ENCODE measurements at regions not wholly inside any gene's neighbourhood (a gene's known extent, or its start where the extent isn't known, plus 50 kb on each side); places are given as distances from the start of the nearest gene placed in this dataset.

- Histone ChIP-seq H4K91ac (ENCODE audit: insufficient read depth, low read depth, low read length) (no peak overlapping the region), H3K27ac (ENCODE audit: insufficient read depth, low read length) (no peak overlapping the region), H2BK15ac (ENCODE audit: low read depth, low read length) (no peak overlapping the region), H2BK120ac (ENCODE audit: low read depth, low read length) (no peak overlapping the region), H4K5ac (ENCODE audit: low read depth, low read length) (no peak overlapping the region), H2BK20ac (ENCODE audit: low read depth, low read length) (no peak overlapping the region), H2BK5ac (ENCODE audit: low read depth, low read length, poor library complexity, severe bottlenecking) (no peak overlapping the region), H3K27me3 (ENCODE audit: control insufficient read depth, insufficient read depth, low read length) (no peaks in the 10 kb centered on the region; the same call in 1 of the 2 replicates), H4K8ac (ENCODE audit: low read depth in 2 of 2, low read length in 2 of 2) (no peak overlapping the region), H2AK9ac (replicated peaks; ENCODE audit: low read depth, low read length, poor library complexity) (no peak overlapping the region), H3K4ac (ENCODE audit: low read depth, low read length) (no peak overlapping the region), H3K56ac (ENCODE audit: extremely low read depth, insufficient read depth, low read length) (no peak overlapping the region), H3K18ac (ENCODE audit: low read depth, low read length) (no peak overlapping the region), H2AFZ (replicated peaks; ENCODE audit: low read length, poor library complexity) (no peak overlapping the region), H2AK5ac (ENCODE audit: low read depth, low read length) (no peak overlapping the region), H3K4me2 (ENCODE audit: low read depth, low read length) (no peak overlapping the region), H3K4me3 (ENCODE audit: insufficient read depth, low read depth, low read length) (no peak overlapping the region), H3K4me1 (ENCODE audit: control insufficient read depth, insufficient read depth, low read length) (no peaks in the 10 kb centered on the region), H4K20me1 (ENCODE audit: insufficient read depth, low read length) (no peaks in the 10 kb centered on the region), H3K79me1 (ENCODE audit: low read depth in 1 of 2, low read length in 2 of 2) (no peaks in the 10 kb centered on the region), H3K9me1 (ENCODE audit: insufficient read depth, low read length) (no peaks in the 10 kb centered on the region), H3K14ac (replicated peaks; ENCODE audit: low read depth, low read length) (no peak overlapping the region), H3K36me3 (ENCODE audit: control insufficient read depth, insufficient read depth, low read length) (no peaks in the 10 kb centered on the region), H3K9me3 (ENCODE audit: control insufficient read depth, insufficient read depth, low read length) (no peaks in the 10 kb centered on the region), H3K9ac (ENCODE audit: low read depth, low read length) (no peak overlapping the region), H3K23ac (ENCODE audit: low read depth, low read length) (no peak overlapping the region)
- CTCF ChIA-PET = no interaction called here
- DNase-seq = no peak
- in situ Hi-C loops (cut with MboI; ENCODE audit: low sequenced_read_pairs) (no loop called here), intact Hi-C loops (cut with micrococcal nuclease) (no loop called here), dilution Hi-C loops (cut with HindIII; ENCODE audit: low sequenced_read_pairs, unreplicated experiment) (no loop called here)
- no peak for ATAC-seq (ENCODE audit: low read depth)
- WGBS, 2 experiments (ENCODE audit: extremely low coverage in 2 of 2, insufficient read length in 1 of 2) = 20% methylated on average over 1 of the region's 3 CpGs; no CpG with 5 or more reads in 1 of the 2 experiments
- POLR2A ChIA-PET (ENCODE audit: unreplicated experiment) = no interaction called here
- no TSS peak for BruUV-seq (replicated peaks)
- TF ChIP-seq USF2 (IDR thresholded peaks at IDR 0.05; ENCODE audit: low read depth, low read length) = no peak
- TF ChIP-seq ELK1 (IDR thresholded peaks at IDR 0.05; ENCODE audit: borderline replicate concordance, low read depth, low read length) = no peak
- TF ChIP-seq CHD1 (IDR thresholded peaks at IDR 0.05; ENCODE audit: low read depth, low read length) = no peak
- no peak for TF ChIP-seq CTCF (conservative IDR thresholded peaks at IDR 0.05; ENCODE audit: low read depth, low read length)
- no peak for TF ChIP-seq NFE2L2 (IDR thresholded peaks at IDR 0.05; ENCODE audit: low read depth, low read length)
- TF ChIP-seq MAZ (IDR thresholded peaks at IDR 0.05; ENCODE audit: borderline replicate concordance, low read depth, low read length) = no peak
- no peak for TF ChIP-seq MXI1 (IDR thresholded peaks at IDR 0.05; ENCODE audit: borderline replicate concordance, low read depth, low read length)
- TF ChIP-seq MAFK (IDR thresholded peaks at IDR 0.05; ENCODE audit: low read depth, low read length) = no peak
- no peak for TF ChIP-seq RFX5 (IDR thresholded peaks at IDR 0.05; ENCODE audit: low read depth, low read length)
- TF ChIP-seq SMC3 (IDR thresholded peaks at IDR 0.05; ENCODE audit: low read depth, low read length) = no peak
- no peak for TF ChIP-seq FOS (IDR thresholded peaks at IDR 0.05; ENCODE audit: low read depth, low read length)
These were observed 96.6 kb upstream of the ETV3 start for GRCh38 chr1:157234705-157235273.
